K562 (cell line): ENCODE measurements at regions not wholly inside any gene's neighbourhood (a gene's known extent, or its start where the extent isn't known, plus 50 kb on each side); places are given as distances from the start of the nearest gene placed in this dataset.

Experiments used
- MGA ChIP-seq: fragments of 450-650 bp; IDR thresholded peaks from 2 replicates; pipeline ENCODE4 v1.6.1; 2016; ENCODE audit warnings: mild to moderate bottlenecking, moderate library complexity
- POLR2AphosphoS5 ChIP-seq: IDR thresholded peaks from 2 replicates; pipeline ENCODE4 v1.6.1; 2011; ENCODE audit warnings: mild to moderate bottlenecking, low read depth, low read length, moderate library complexity; ENCODE audit not compliant: control insufficient read depth, insufficient read depth
- ZC3H8 ChIP-seq: fragments of 450-650 bp; IDR thresholded peaks from 2 replicates; pipeline ENCODE4 v1.6.1; 2017
- TF ChIP-seq, protein P1 (sequence below): fragments of 250-450 bp; sonication (Bioruptor Pico); IDR thresholded peaks from 2 replicates; pipeline ENCODE4 v1.5.0; 2022; ENCODE audit warnings: mild to moderate bottlenecking

DNA sequence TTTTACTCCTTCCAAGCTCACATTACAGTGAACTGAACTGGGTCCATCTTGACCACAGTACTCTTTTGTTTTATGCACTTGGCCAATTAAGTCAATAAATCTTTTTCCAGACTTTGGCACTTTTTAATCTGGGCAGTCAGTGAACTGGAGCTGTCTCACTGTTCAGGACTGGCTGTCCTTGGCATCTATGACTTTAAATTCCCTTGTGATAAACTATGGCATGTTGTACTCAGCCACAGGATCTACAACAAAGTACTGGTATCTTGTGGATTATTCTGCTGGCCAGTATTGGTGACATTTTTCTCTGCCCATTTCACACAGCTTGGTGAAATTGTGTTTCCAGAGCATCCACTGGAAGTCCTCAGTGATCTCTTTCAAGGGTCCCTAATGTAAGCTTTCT, 1144.8 kb upstream of the SEMA6A start:
- TF ChIP-seq POLR2AphosphoS5 (no peak), ZC3H8 (no peak), MGA (no peak)
- TF ChIP-seq, protein P1, sequence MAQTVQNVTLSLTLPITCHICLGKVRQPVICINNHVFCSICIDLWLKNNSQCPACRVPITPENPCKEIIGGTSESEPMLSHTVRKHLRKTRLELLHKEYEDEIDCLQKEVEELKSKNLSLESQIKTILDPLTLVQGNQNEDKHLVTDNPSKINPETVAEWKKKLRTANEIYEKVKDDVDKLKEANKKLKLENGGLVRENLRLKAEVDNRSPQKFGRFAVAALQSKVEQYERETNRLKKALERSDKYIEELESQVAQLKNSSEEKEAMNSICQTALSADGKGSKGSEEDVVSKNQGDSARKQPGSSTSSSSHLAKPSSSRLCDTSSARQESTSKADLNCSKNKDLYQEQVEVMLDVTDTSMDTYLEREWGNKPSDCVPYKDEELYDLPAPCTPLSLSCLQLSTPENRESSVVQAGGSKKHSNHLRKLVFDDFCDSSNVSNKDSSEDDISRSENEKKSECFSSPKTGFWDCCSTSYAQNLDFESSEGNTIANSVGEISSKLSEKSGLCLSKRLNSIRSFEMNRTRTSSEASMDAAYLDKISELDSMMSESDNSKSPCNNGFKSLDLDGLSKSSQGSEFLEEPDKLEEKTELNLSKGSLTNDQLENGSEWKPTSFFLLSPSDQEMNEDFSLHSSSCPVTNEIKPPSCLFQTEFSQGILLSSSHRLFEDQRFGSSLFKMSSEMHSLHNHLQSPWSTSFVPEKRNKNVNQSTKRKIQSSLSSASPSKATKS, result no peak
